H1 (cell line): ENCODE measurements at regions not wholly inside any gene's neighbourhood (a gene's known extent, or its start where the extent isn't known, plus 50 kb on each side); places are given as distances from the start of the nearest gene placed in this dataset.

ENCODE experiments used
- JUND ChIP-seq: IDR thresholded peaks from 2 replicates; pipeline ENCODE4 v1.6.1; 2011; ENCODE audit warnings: mild to moderate bottlenecking, improper control_type of control experiment, low read length
- POLR2A ChIP-seq, 2 experiments: IDR thresholded peaks; 1 replicate in 1 of 2; 2 replicates in 1 of 2; pipeline ENCODE4 v1.6.1; 2011; ENCODE audit warnings: low read depth in 2 of 2, low read length in 2 of 2, mild to moderate bottlenecking in 2 of 2; ENCODE audit errors: control extremely low read depth in 1 of 2
- POLR2AphosphoS5 ChIP-seq: IDR thresholded peaks from 2 replicates; pipeline ENCODE4 v1.6.1; 2011; ENCODE audit warnings: low read depth, low read length
- SIX5 ChIP-seq: IDR thresholded peaks from 2 replicates; pipeline ENCODE4 v1.6.1; 2011; ENCODE audit warnings: mild to moderate bottlenecking, low read depth, low read length
- SP1 ChIP-seq: IDR thresholded peaks from 2 replicates; pipeline ENCODE4 v1.6.1; 2011; ENCODE audit warnings: low read depth, low read length
- TAF1 ChIP-seq: IDR thresholded peaks from 2 replicates; pipeline ENCODE4 v1.6.1; 2011; ENCODE audit warnings: mild to moderate bottlenecking, low read depth, low read length
- TEAD4 ChIP-seq: IDR thresholded peaks from 2 replicates; pipeline ENCODE4 v1.6.1; 2012; ENCODE audit warnings: low read depth, low read length, inconsistent platforms, mixed read lengths
- YY1 ChIP-seq: IDR thresholded peaks from 2 replicates; pipeline ENCODE4 v1.6.1; 2011; ENCODE audit warnings: low read depth, mild to moderate bottlenecking, low read length
- TF ChIP-seq, protein P1 (sequence below): IDR thresholded peaks from 2 replicates; pipeline ENCODE4 v1.6.1; 2011; ENCODE audit warnings: low read length, improper control_type of control experiment
- TF ChIP-seq, protein P2 (sequence below), 3 experiments: IDR thresholded peaks; 1 replicate in 2 of 3; 2 replicates in 1 of 3; pipeline versions ENCODE4 v1.5.1 to v1.6.1; 2011; ENCODE audit warnings: low read length in 3 of 3, mild to moderate bottlenecking in 3 of 3, inconsistent platforms in 2 of 3, low read depth in 1 of 3, moderate library complexity in 1 of 3; ENCODE audit not compliant: insufficient read depth in 1 of 3; ENCODE audit errors: control extremely low read depth in 1 of 3

DNA sequence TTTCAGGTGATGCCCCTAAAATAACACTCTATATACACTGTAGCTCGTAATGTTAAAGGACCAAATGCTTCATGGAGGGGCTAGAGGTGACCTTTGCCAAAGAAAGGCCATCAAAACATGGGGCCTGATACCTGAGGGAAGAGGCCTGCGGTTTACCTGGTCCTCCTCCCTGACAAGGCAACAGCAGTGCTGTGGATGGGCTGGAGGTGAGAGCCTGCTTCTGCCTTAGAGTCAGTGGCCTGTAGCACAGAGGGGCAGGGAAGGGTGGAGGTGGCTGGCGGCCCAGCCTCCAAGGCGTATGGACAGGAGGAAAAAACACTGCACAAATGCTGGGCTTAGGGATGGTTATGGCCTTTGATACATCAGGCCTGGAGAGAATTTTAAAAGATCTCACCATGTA, 137.8 kb upstream of the USP38 start:
- TF ChIP-seq, protein P1, sequence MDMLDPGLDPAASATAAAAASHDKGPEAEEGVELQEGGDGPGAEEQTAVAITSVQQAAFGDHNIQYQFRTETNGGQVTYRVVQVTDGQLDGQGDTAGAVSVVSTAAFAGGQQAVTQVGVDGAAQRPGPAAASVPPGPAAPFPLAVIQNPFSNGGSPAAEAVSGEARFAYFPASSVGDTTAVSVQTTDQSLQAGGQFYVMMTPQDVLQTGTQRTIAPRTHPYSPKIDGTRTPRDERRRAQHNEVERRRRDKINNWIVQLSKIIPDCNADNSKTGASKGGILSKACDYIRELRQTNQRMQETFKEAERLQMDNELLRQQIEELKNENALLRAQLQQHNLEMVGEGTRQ: no peak
- no peak for TF ChIP-seq POLR2A (IDR thresholded peaks at IDR 0.05; ENCODE audit: control extremely low read depth in 1 of 2, low read depth in 2 of 2, low read length in 2 of 2)
- TF ChIP-seq, protein P2, sequence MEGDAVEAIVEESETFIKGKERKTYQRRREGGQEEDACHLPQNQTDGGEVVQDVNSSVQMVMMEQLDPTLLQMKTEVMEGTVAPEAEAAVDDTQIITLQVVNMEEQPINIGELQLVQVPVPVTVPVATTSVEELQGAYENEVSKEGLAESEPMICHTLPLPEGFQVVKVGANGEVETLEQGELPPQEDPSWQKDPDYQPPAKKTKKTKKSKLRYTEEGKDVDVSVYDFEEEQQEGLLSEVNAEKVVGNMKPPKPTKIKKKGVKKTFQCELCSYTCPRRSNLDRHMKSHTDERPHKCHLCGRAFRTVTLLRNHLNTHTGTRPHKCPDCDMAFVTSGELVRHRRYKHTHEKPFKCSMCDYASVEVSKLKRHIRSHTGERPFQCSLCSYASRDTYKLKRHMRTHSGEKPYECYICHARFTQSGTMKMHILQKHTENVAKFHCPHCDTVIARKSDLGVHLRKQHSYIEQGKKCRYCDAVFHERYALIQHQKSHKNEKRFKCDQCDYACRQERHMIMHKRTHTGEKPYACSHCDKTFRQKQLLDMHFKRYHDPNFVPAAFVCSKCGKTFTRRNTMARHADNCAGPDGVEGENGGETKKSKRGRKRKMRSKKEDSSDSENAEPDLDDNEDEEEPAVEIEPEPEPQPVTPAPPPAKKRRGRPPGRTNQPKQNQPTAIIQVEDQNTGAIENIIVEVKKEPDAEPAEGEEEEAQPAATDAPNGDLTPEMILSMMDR (IDR thresholded peaks at IDR 0.05; ENCODE audit: control extremely low read depth in 1 of 3, insufficient read depth in 1 of 3, low read depth in 1 of 3, low read length in 3 of 3): no peak
- no peak for TF ChIP-seq JUND
- no peak for TF ChIP-seq POLR2AphosphoS5
- TF ChIP-seq YY1: no peak
- TF ChIP-seq SP1: no peak
- no peak for TF ChIP-seq SIX5
- TF ChIP-seq TEAD4: no peak
- TF ChIP-seq TAF1: no peak
